Stomach (tissue), 4 donors: ENCODE measurements at regions not wholly inside any gene's neighbourhood (a gene's known extent, or its start where the extent isn't known, plus 50 kb on each side); places are given as distances from the start of the nearest gene placed in this dataset.

Experiments used
- POLR2A ChIP-seq, 4 donors: fragments of 450-650 bp; IDR thresholded peaks; one replicate each; pipeline ENCODE4 v1.6.1; 2016; ENCODE audit warnings: antibody characterized with exemption in 4 of 4, control low read depth in 2 of 4, mild to moderate bottlenecking in 1 of 4, moderate library complexity in 1 of 4
- POLR2AphosphoS5 ChIP-seq, 3 donors: sonication (generic); formaldehyde crosslinking; IDR thresholded peaks; one replicate each; pipeline ENCODE4 v1.6.1; 2016; ENCODE audit warnings: antibody characterized with exemption in 3 of 3
- TF ChIP-seq, protein P1 (sequence below), 7 experiments: fragments of 450-650 bp in 4 of 7; fragments of 200-600 bp in 3 of 7; sonication (generic) in 3 of 7; IDR thresholded peaks; one replicate each; pipeline ENCODE4 v1.5.1; 2016 to 2019; ENCODE audit warnings: antibody characterized with exemption in 7 of 7, control low read depth in 2 of 7, mild to moderate bottlenecking in 1 of 7

DNA sequence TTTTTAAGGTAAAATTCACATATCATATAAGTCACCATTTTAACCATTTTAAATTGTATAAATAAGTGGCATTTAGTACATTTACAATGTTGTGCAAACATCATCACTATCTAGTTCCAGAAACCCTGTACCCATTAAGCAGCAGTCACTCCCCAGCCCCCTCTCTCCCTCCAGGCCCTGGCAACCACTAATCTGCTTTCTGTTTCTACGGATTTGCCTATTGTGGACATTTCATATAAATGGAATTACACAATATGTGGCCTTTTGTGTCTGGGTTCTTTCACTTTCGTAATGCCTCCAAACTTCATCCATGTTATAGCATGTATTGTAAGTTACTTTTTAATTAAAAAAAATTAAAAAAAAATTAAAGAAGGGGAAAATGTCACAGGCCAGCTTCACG lies 58.0 kb upstream of the RAB3GAP2 start:
- TF ChIP-seq POLR2A (IDR thresholded peaks at IDR 0.05) (no peak), POLR2AphosphoS5 (IDR thresholded peaks at IDR 0.05) (no peak)
- TF ChIP-seq, protein P1, sequence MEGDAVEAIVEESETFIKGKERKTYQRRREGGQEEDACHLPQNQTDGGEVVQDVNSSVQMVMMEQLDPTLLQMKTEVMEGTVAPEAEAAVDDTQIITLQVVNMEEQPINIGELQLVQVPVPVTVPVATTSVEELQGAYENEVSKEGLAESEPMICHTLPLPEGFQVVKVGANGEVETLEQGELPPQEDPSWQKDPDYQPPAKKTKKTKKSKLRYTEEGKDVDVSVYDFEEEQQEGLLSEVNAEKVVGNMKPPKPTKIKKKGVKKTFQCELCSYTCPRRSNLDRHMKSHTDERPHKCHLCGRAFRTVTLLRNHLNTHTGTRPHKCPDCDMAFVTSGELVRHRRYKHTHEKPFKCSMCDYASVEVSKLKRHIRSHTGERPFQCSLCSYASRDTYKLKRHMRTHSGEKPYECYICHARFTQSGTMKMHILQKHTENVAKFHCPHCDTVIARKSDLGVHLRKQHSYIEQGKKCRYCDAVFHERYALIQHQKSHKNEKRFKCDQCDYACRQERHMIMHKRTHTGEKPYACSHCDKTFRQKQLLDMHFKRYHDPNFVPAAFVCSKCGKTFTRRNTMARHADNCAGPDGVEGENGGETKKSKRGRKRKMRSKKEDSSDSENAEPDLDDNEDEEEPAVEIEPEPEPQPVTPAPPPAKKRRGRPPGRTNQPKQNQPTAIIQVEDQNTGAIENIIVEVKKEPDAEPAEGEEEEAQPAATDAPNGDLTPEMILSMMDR (IDR thresholded peaks at IDR 0.05) = no peak
